22Rv1 (cell line): ENCODE measurements at regions not wholly inside any gene's neighbourhood (a gene's known extent, or its start where the extent isn't known, plus 50 kb on each side); places are given as distances from the start of the nearest gene placed in this dataset.
"Not testable (repeated sequence)": the region's sequence is repeated elsewhere in the genome, so short reads cannot be mapped to it uniquely, and the experiment has no call there.

ENCODE experiments used
- H3K27ac ChIP-seq: fragments of 450-650 bp; 2 replicates; pipeline ENCODE4 v1.5.1; 2017
- CTCF ChIP-seq: fragments of 450-650 bp; IDR thresholded peaks from 2 replicates; pipeline ENCODE4 v1.5.1; 2017; ENCODE audit warnings: mild to moderate bottlenecking
- ZFX ChIP-seq: fragments of 450-650 bp; IDR thresholded peaks from 2 replicates; pipeline ENCODE4 v1.6.1; 2017; ENCODE audit warnings: antibody characterized with exemption, borderline replicate concordance

GRCh38 chr1:65606426-65606825, 186.0 kb downstream of the LEPR start:
- TF ChIP-seq ZFX, result no peak
- no peak overlapping the region for H3K27ac ChIP-seq

DNA sequence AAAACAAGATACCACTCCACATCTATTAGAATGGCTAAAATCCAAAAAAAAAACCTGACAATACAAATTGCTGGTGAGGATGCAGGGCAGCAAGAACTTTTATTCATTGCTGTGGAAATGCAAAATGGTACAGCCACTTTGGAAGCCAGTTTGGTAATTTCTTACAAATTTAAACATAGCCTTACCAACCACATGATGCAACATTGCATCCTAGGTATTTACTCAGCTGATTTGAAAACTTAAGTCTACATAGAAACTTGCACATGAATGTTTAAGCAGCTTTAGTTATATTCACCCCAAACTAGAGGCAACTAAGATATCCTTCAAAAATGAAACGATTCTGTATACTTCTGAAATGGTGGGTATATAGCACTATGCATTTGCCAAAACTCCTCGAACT, 178.8 kb upstream of the PDE4B start:
- TF ChIP-seq ZFX, result no peak
- TF ChIP-seq CTCF, result no peak
- H3K27ac ChIP-seq, result no peak overlapping the region

- TF ChIP-seq CTCF, result no peak
- no peak for TF ChIP-seq ZFX
- no peak overlapping the region for H3K27ac ChIP-seq
Observed at GRCh38 chr1:65615859-65616258, 176.8 kb upstream of the PDE4B start.

GRCh38 chr1:65621721-65622120, 171.0 kb upstream of the PDE4B start:
- H3K27ac ChIP-seq, result not testable (repeated sequence)

- TF ChIP-seq ZFX (no peak), CTCF (0 out of 2 replicates have a peak, but pooled peaks have one; percentile 9)
- no peak overlapping the region for H3K27ac ChIP-seq
Observed at GRCh38 chr1:65623895-65624294, 168.8 kb upstream of the PDE4B start.

DNA sequence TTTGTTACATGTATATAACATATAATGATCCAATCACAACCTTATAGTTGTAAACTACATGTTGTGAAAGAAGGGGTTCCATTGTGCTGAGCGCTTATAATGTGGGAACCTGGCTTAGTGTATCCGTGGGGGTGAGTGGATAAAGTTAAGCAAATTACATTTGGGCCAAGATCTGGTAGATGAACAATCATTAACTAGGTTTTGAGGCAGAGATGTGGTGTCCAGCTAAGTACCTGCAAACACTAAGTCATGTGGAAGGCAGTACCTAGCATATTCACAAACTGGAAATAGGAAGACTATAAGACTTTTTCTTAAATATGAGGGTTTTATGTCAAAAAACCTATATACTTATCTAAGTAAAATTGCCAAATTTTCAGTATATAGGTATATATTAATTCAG, 167.2 kb upstream of the PDE4B start:
- TF ChIP-seq ZFX (no peak), CTCF (no peak)
- H3K27ac ChIP-seq, result 0 out of 2 replicates have a peak overlapping the region, but pooled peaks have one; percentile 7

DNA sequence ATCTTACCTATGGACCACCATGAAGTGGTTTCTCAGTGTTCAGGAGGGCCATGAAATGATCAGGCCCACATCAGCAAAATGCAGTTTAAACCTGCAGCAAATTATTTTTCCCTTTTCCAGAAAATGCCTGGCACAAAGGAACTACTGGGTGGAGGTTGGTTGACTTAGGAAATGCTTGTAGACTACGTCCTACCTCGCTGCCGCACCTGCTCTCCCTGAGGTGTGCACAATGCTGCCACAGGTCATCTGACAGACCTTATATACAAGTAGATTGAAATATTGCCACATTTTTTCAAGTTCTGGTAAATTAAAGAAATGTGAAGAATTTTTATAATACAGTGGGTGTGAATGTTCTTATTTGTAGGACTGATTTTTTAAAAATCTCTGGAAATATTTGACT, 166.7 kb upstream of the PDE4B start:
- TF ChIP-seq ZFX (no peak), CTCF (no peak)
- 0 out of 2 replicates have a peak overlapping the region, but pooled peaks have one; percentile 7 for H3K27ac ChIP-seq

DNA sequence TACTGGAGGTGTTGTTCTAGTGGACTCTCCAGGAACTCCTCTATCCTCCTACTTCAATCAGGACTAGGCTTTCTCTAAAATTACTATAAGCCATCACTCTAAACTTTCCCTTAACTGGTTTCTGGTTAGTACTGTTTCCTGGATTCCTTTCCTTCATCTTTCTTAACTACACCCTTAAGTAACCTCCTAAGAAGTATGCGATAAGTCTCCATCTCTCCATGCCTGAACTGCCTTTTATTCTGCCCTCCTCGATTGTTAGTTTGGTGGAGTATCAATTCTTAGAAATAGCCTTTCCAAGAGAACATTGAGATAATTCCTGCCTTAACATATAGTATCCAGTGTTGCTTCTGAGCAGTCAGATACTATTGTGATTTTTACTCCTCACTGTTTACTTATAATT, 162.9 kb upstream of the PDE4B start:
- H3K27ac ChIP-seq, result no peak overlapping the region
- no peak for TF ChIP-seq ZFX
- no peak for TF ChIP-seq CTCF

- no peak for TF ChIP-seq CTCF
- TF ChIP-seq ZFX, result no peak
- no peak overlapping the region for H3K27ac ChIP-seq
Observed at GRCh38 chr1:65630855-65631254, 161.8 kb upstream of the PDE4B start.
